ENCODE measurements at regions not wholly inside any gene's neighbourhood (a gene's known extent, or its start where the extent isn't known, plus 50 kb on each side); places are given as distances from the start of the nearest gene placed in this dataset.

GRCh38 chr5:75951716-75952115 lies 131.5 kb upstream of the SV2C start:
- intact Hi-C loops (cut with DNase I) = no loop called here

GRCh38 chr5:75951158-75951557 lies 132.0 kb upstream of the SV2C start:
- Histone ChIP-seq H3K36me3 (no peaks in the 10 kb centered on the region), H3K4me3 (no peak overlapping the region), H3K9me3 (no peaks in the 10 kb centered on the region), H3K27me3 (no peaks in the 10 kb centered on the region), H3K4me1 (no peaks in the 10 kb centered on the region), H3K27ac (no peak overlapping the region)
- intact Hi-C loops (cut with DNase I) = no loop called here
- WGBS, 2 donors = 39 to 52% methylated on average over 1 of the region's 1 CpG
- no peak for DNase-seq
- TF ChIP-seq POLR2A (IDR thresholded peaks at IDR 0.05) = no peak

More at GRCh38 chr5:75951716-75952115, 131.5 kb upstream of the SV2C start:
- TF ChIP-seq CTCF (IDR thresholded peaks at IDR 0.05) = no peak
- no peak for TF ChIP-seq POLR2AphosphoS5 (IDR thresholded peaks at IDR 0.05)
- no peak for TF ChIP-seq POLR2A (IDR thresholded peaks at IDR 0.05)
- no peak for TF ChIP-seq EP300 (IDR thresholded peaks at IDR 0.05)
- no peaks in the 10 kb centered on the region for H3K4me1 ChIP-seq
- H3K9me3 ChIP-seq = no peaks in the 10 kb centered on the region
- WGBS, 2 donors = 93% methylated on average over 2 of the region's 2 CpGs
- no peaks in the 10 kb centered on the region for H3K36me3 ChIP-seq
- no peak for DNase-seq
- no peak overlapping the region for H3K4me3 ChIP-seq
- no peak overlapping the region for H3K27ac ChIP-seq
- no peaks in the 10 kb centered on the region for H3K27me3 ChIP-seq

GRCh38 chr5:75948438-75948837 lies 134.7 kb upstream of the SV2C start:
- no peaks in the 10 kb centered on the region for H3K4me1 ChIP-seq
- peaks cover 0 to 6% (median 0%) of the 10 kb centered on the region in 4 donors for H3K9me3 ChIP-seq
- H3K27ac ChIP-seq = no peak overlapping the region
- H3K4me3 ChIP-seq = no peak overlapping the region
- 43 to 63% methylated on average over 3 of the region's 3 CpGs for WGBS, 2 donors
- no peaks in the 10 kb centered on the region for H3K27me3 ChIP-seq
- intact Hi-C loops (cut with DNase I) = no loop called here
- no peaks in the 10 kb centered on the region for H3K36me3 ChIP-seq
- DNase-seq = no peak
- TF ChIP-seq EP300 (IDR thresholded peaks at IDR 0.05) = no peak
- TF ChIP-seq CTCF (IDR thresholded peaks at IDR 0.05) = no peak
- TF ChIP-seq POLR2AphosphoS5 (IDR thresholded peaks at IDR 0.05) = no peak
- TF ChIP-seq POLR2A (IDR thresholded peaks at IDR 0.05) = no peak

DNA sequence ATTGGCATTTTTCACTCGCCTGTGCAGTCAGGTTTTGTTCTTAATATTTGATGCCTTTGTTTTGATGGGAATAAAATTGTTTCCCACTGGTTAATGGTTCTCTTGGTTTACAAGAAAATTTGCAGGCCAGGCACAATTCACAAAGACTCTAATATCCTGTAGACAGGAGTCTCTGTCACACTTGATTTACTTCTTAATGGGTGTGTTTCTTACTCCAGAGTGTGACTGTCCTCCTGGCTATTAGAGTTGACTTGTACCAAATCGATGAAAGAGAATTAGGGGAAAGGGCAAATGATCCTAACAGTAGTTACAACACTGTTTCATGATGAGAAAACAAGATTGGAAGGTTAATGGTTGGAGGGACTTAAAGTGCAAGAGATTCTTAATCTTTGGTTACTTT lies 142.8 kb upstream of the SV2C start:
- no peaks in the 10 kb centered on the region for H3K36me3 ChIP-seq
- no peaks in the 10 kb centered on the region for H3K27me3 ChIP-seq
- no peak for DNase-seq
- no peak overlapping the region for H3K4me3 ChIP-seq
- 80 to 82% methylated on average over 2 of the region's 2 CpGs for WGBS, 2 donors
- intact Hi-C loops (cut with DNase I) = no loop called here
- H3K4me1 ChIP-seq = no peaks in the 10 kb centered on the region
- TF ChIP-seq CTCF (IDR thresholded peaks at IDR 0.05) = no peak
- no peak for TF ChIP-seq EP300 (IDR thresholded peaks at IDR 0.05)
- TF ChIP-seq POLR2AphosphoS5 (IDR thresholded peaks at IDR 0.05) = no peak
- TF ChIP-seq POLR2A (IDR thresholded peaks at IDR 0.05) = no peak
- H3K9me3 ChIP-seq = peaks cover 0 to 6% (median 0%) of the 10 kb centered on the region in 4 donors
- no peak overlapping the region for H3K27ac ChIP-seq

DNA sequence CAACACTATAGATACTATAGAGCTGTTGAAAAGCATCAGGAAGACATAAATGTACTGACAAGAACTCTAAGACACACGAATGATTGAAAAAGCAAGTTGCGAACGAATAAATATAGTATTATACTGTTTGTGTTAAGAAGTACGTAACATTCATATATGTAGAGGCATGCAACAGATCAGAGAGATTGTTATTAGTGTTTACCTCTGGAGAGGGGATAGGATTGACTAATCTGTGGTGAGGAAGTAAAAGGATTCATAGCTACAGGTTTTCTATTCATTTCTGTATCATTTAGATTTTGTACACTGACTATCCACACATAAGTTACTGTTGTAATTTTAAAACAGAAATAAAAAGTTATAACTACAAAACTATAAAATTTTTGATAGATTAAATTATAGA lies 147.6 kb upstream of the SV2C start:
- no peak for DNase-seq
- Histone ChIP-seq H3K4me3 (no peak overlapping the region), H3K9me3 (no peaks in the 10 kb centered on the region), H3K27me3 (peaks cover 0 to 4% (median 0%) of the 10 kb centered on the region in 3 donors), H3K36me3 (no peaks in the 10 kb centered on the region), H3K4me1 (no peaks in the 10 kb centered on the region), H3K27ac (no peak overlapping the region)
- no peak for TF ChIP-seq POLR2AphosphoS5 (IDR thresholded peaks at IDR 0.05)
- TF ChIP-seq CTCF (IDR thresholded peaks at IDR 0.05) = no peak
- no peak for TF ChIP-seq EP300 (IDR thresholded peaks at IDR 0.05)
- TF ChIP-seq POLR2A (IDR thresholded peaks at IDR 0.05) = no peak
- intact Hi-C loops (cut with DNase I) = no loop called here
- 68% methylated on average over 4 of the region's 4 CpGs for WGBS, 2 donors
